GM12864 (cell line): ENCODE measurements at regions not wholly inside any gene's neighbourhood (a gene's known extent, or its start where the extent isn't known, plus 50 kb on each side); places are given as distances from the start of the nearest gene placed in this dataset.

Experiments
- DNase-seq: peaks from one replicate; pipeline ENCODE4 v3.0.0-alpha.2; 2011; ENCODE audit warnings: low read depth
- H3K4me3 ChIP-seq: 2 replicates; pipeline ENCODE4 v1.5.1; 2011; ENCODE audit warnings: mild to moderate bottlenecking, low read depth, low read length, control low read depth
- TF ChIP-seq, protein P1 (sequence below): IDR thresholded peaks from 2 replicates; pipeline ENCODE4 v1.5.1; 2011; ENCODE audit warnings: low read depth, mild to moderate bottlenecking, moderate library complexity, low read length, control low read depth, inconsistent platforms; ENCODE audit errors: missing control alignments

DNA sequence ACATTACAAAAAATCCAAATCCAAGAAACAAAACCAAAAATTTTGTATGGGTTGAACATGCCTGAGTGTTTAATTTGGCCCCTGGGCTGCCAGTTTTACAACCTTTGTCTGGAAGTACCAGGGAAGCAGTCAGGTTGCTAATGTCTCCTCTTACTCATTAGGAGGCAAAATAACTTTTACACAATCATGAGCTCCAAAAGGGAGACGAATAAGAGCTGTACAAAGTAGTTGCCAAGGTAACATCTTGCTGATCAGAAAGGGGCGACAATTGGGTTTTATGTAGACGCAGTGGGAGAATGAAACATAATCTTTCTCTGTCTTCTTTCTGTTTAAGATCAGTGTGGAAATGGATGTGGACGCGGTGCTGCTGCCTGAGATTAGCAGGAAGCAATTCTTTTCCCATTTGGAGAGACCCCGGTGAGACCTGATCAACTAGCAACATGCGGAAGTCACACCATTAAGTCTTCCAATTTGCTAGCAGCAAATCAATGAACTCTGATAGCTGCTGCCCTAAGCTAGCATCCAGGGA lies 90.7 kb upstream of the IGFBP7 start:
- TF ChIP-seq, protein P1, sequence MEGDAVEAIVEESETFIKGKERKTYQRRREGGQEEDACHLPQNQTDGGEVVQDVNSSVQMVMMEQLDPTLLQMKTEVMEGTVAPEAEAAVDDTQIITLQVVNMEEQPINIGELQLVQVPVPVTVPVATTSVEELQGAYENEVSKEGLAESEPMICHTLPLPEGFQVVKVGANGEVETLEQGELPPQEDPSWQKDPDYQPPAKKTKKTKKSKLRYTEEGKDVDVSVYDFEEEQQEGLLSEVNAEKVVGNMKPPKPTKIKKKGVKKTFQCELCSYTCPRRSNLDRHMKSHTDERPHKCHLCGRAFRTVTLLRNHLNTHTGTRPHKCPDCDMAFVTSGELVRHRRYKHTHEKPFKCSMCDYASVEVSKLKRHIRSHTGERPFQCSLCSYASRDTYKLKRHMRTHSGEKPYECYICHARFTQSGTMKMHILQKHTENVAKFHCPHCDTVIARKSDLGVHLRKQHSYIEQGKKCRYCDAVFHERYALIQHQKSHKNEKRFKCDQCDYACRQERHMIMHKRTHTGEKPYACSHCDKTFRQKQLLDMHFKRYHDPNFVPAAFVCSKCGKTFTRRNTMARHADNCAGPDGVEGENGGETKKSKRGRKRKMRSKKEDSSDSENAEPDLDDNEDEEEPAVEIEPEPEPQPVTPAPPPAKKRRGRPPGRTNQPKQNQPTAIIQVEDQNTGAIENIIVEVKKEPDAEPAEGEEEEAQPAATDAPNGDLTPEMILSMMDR, result no peak
- DNase-seq, result no peak
- no peak overlapping the region for H3K4me3 ChIP-seq

DNA sequence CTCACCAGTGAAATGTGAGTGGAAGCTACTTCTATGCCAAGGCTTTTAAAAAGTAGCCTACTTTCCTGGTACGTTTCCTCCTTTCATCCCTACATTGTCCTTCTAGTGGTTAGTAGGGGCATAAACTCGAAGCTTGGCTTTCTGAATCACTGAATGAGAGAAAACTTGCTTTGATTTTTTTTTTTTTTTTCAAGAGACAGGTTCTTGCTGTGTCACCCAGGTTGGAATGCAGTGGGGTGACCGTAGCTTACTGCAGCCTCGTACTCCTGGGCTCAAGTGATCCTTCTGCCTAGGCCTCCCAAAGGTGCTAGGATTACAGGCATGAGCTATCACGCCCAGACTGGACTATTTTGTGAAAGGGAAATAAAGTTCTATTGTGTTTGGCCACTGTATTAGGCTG lies 89.1 kb upstream of the IGFBP7 start:
- DNase-seq, result no peak
- TF ChIP-seq, protein P1, result no peak

DNA sequence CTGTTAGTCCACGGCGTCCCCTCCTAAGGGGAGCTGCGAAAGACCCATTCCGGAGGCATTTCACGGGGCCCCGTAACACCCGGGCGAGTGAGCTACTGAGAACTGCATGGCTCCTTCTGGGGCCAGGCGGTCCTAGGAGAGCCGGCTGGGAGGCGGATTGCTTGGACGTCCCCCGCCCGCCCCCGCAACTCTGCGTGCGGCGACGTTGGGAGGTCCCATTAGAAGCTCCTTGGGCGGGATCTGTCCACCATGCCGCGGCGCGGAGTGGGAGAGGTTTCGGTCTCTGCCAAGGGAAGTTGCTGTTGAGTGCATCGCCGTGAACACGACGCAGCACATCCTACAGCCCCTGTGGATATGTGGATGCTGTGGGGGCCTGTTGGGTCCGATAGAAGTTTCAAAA lies 85.4 kb upstream of the IGFBP7 start:
- no peak for DNase-seq
- TF ChIP-seq, protein P1, result no peak
- no peak overlapping the region for H3K4me3 ChIP-seq

More for the DNA sequence above, 89.1 kb upstream of the IGFBP7 start:
- no peak overlapping the region for H3K4me3 ChIP-seq

DNA sequence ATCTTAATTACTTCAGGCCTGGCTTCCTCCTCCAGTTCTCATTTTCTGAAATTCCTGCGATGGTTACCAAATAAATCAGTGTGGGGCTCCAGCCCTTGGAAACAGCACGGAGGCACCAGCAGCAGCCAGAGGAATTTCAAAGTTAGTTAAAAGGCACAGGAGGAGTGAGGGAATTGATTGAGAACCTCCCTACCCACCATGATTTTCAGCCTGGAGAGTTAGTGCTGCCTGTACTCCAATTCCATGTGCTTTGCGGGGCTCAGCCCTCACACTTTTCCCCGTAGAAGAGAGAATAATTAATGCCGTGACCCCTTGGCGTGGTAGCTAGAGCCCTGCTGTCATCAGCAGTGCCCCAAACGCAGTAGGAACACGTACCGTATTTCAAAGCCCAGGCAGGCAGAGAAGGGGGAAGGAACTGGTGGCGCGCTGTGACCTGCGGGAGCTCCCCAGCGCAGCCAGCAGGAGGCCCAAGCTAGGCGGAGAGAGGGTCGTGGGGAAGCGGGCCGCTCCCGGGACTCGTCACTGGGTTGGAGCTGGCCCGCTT lies 84.0 kb upstream of the IGFBP7 start:
- H3K4me3 ChIP-seq, result no peak overlapping the region
- DNase-seq, result no peak
- TF ChIP-seq, protein P1, result no peak

DNA sequence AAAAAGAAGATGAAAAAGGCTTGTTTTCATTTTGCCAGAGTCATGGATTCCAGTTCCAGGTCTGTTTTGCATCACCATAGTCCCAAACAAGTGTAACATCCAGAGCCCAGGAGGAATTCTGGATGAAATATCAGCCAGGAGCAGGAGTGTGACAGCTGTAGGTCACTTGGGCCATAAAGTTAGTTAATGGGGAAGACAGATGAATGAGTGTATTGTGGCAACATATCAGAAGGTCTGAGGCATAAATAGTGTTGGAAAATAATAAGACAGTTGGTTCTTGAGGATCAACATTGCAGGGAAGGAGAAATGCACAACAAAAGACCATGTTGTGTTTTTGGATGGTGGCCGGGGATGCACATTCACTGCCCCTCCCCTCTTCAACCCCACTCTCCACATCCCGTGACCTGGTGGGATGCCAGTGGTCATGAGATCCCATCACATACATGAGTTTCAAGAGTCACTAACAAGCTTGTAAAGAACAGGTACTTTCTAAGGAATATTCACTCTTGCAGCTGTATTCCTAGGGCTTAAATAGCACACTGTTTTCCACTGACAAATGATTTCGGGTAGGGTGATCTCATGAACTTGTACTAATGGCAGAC lies 83.1 kb upstream of the IGFBP7 start:
- no peak for DNase-seq
- TF ChIP-seq, protein P1, result no peak
- H3K4me3 ChIP-seq, result no peak overlapping the region

DNA sequence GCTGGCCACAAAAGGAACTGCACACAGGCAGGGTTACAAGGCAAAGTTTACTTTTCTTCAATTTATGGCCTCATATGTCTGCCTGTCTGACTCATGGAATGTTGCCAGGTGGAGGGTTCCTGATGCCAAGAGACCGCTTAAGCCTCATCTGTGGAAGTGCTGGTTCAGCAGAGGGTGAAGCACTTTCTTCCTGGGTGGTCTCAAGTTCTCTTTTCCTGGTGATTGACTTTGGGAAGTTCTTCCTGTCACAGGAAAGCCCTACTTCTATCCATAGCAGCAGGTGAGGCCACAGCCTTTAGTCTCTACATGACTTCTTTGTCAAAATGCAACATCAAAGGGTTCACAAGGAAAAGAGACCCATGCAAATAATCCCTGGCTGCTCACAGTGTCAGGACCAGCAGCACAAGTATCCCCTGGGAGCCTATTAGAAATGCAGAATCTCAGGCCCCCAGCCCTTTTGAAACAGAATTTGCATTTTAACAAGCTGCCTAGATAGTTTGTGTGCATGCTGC lies 81.4 kb upstream of the IGFBP7 start:
- TF ChIP-seq, protein P1, result no peak
- no peak overlapping the region for H3K4me3 ChIP-seq
- no peak for DNase-seq
